ENCODE measurements at regions not wholly inside any gene's neighbourhood (a gene's known extent, or its start where the extent isn't known, plus 50 kb on each side); places are given as distances from the start of the nearest gene placed in this dataset.

DNA sequence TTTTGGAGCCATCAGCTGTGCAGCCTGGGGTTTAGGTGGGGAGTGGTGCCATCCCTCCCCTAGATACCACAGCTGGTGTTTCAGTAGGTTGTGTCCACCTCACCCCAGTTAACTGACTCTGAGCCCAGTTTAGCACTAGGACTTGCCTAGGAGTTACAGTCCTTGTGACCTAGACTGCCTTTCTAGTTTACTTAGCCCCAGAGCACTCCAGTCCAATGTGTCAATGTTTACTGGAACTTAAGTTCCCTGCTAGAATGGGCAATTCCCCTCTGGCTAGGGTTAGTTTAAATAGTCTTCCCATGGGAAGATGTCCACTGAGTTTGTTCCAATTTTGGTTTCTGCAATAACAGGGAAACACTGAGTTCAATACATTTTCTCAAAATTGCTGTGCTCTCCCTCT lies 909.2 kb downstream of the CCDC85A start:
- TF ChIP-seq CTCF (IDR thresholded peaks at IDR 0.05), result no peak
- TF ChIP-seq POLR2A (IDR thresholded peaks at IDR 0.05), result no peak

Data from tibial nerve (tissue), 3 donors.